Ascending aorta (tissue), 2 donors: ENCODE measurements at regions not wholly inside any gene's neighbourhood (a gene's known extent, or its start where the extent isn't known, plus 50 kb on each side); places are given as distances from the start of the nearest gene placed in this dataset.

Source experiments
- DNase-seq, 2 donors: peaks; one replicate each; pipeline ENCODE4 v3.0.0-alpha.2; 2019; ENCODE audit warnings: low spot score in 2 of 2
- H3K27ac ChIP-seq, 2 donors: fragments of 200-600 bp; sonication (generic); one replicate each; pipeline ENCODE4 v1.5.1; 2016 to 2017; ENCODE audit warnings: mild to moderate bottlenecking in 1 of 2
- H3K27me3 ChIP-seq: fragments of 200-600 bp; sonication (generic); one replicate; pipeline ENCODE4 v1.5.1; 2017
- H3K36me3 ChIP-seq, 2 donors: fragments of 200-600 bp; sonication (generic); one replicate each; pipeline ENCODE4 v1.5.1; 2016
- H3K4me1 ChIP-seq, 2 donors: fragments of 200-600 bp; sonication (generic); one replicate each; pipeline ENCODE4 v1.5.1; 2016 to 2017; ENCODE audit warnings: mild to moderate bottlenecking in 1 of 2
- H3K4me3 ChIP-seq, 2 donors: fragments of 200-600 bp; sonication (generic); one replicate each; pipeline ENCODE4 v1.5.1; 2016 to 2017; ENCODE audit warnings: mild to moderate bottlenecking in 1 of 2
- H3K9me3 ChIP-seq, 2 donors: fragments of 200-600 bp; sonication (generic); one replicate each; pipeline ENCODE4 v1.5.1; 2016
- CTCF ChIP-seq, 3 experiments: fragments of 200-600 bp in 2 of 3; fragments of 450-650 bp in 1 of 3; sonication (generic) in 2 of 3; IDR thresholded peaks; one replicate each; pipeline ENCODE4 v1.5.1; 2016 to 2019; ENCODE audit warnings: antibody characterized with exemption in 3 of 3, mild to moderate bottlenecking in 1 of 3, moderate library complexity in 1 of 3
- intact Hi-C: fragments of 100-400 bp; cut with DNase I; formaldehyde crosslinking; loops from one replicate; pipeline ENCODE4 v1.15.1; 2023

DNA sequence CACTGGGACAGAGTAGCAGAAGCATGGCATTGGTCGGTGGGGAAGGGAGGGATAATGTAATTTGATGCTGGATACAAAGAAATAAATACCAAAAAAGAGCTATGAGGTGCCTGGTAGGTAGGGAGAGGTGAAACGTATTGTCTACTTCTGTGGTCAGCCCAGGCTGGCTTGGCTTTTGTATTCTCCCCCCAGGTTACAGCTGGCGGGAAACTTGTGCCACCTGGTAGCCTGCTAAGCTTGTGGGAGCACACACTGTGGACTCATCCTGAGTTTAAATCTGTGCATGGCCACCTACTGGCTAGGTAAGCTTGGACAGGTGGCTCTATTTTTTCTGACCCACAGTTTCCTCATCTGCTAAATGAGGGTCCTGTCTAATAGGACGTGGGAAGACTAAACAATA is 165.2 kb upstream of the E2F8 start:
- Histone ChIP-seq H3K4me1 (no peaks in the 10 kb centered on the region), H3K4me3 (no peak overlapping the region), H3K9me3 (no peaks in the 10 kb centered on the region), H3K36me3 (no peaks in the 10 kb centered on the region), H3K27me3 (no peaks in the 10 kb centered on the region), H3K27ac (no peak overlapping the region)
- no peak for TF ChIP-seq CTCF (IDR thresholded peaks at IDR 0.05)
- intact Hi-C loops = no loop called here
- DNase-seq = no peak

GRCh38 chr11:19404787-19405186 is 164.0 kb upstream of the E2F8 start:
- H3K4me3 ChIP-seq = no peak overlapping the region

GRCh38 chr11:19403196-19403895 is 162.6 kb upstream of the E2F8 start:
- H3K36me3 ChIP-seq = no peaks in the 10 kb centered on the region
- H3K9me3 ChIP-seq = no peaks in the 10 kb centered on the region
- TF ChIP-seq CTCF (IDR thresholded peaks at IDR 0.05) = no peak
- H3K4me1 ChIP-seq = no peaks in the 10 kb centered on the region
- H3K27ac ChIP-seq = no peak overlapping the region
- no peak for DNase-seq
- H3K4me3 ChIP-seq = no peak overlapping the region
- no peaks in the 10 kb centered on the region for H3K27me3 ChIP-seq
- intact Hi-C loops = no loop called here

More at GRCh38 chr11:19404787-19405186, 164.0 kb upstream of the E2F8 start:
- intact Hi-C loops = no loop called here
- Histone ChIP-seq H3K27ac (no peak overlapping the region), H3K36me3 (no peaks in the 10 kb centered on the region), H3K4me1 (no peaks in the 10 kb centered on the region), H3K9me3 (no peaks in the 10 kb centered on the region), H3K27me3 (no peaks in the 10 kb centered on the region)
- TF ChIP-seq CTCF (IDR thresholded peaks at IDR 0.05) = no peak
- no peak for DNase-seq

GRCh38 chr11:19400296-19400695 is 159.6 kb upstream of the E2F8 start:
- Histone ChIP-seq H3K27me3 (no peaks in the 10 kb centered on the region), H3K9me3 (no peaks in the 10 kb centered on the region), H3K4me1 (no peaks in the 10 kb centered on the region), H3K27ac (no peak overlapping the region), H3K36me3 (no peaks in the 10 kb centered on the region), H3K4me3 (no peak overlapping the region)
- TF ChIP-seq CTCF (IDR thresholded peaks at IDR 0.05) = no peak
- DNase-seq = no peak
- intact Hi-C loops = no loop called here

- DNase-seq = no peak
- H3K9me3 ChIP-seq = no peaks in the 10 kb centered on the region
- TF ChIP-seq CTCF (IDR thresholded peaks at IDR 0.05) = no peak
- no peaks in the 10 kb centered on the region for H3K36me3 ChIP-seq
- no peak overlapping the region for H3K27ac ChIP-seq
- no peak overlapping the region for H3K4me3 ChIP-seq
- intact Hi-C loops = no loop called here
- no peaks in the 10 kb centered on the region for H3K4me1 ChIP-seq
- H3K27me3 ChIP-seq = no peaks in the 10 kb centered on the region
These were observed 158.2 kb upstream of the E2F8 start for GRCh38 chr11:19398772-19399527.
